ENCODE measurements at regions not wholly inside any gene's neighbourhood (a gene's known extent, or its start where the extent isn't known, plus 50 kb on each side); places are given as distances from the start of the nearest gene placed in this dataset.
"Not testable (repeated sequence)": the region's sequence is repeated elsewhere in the genome, so short reads cannot be mapped to it uniquely, and the experiment has no call there.

- Histone ChIP-seq H3F3A (ENCODE audit: insufficient read depth, low read depth) (no peaks in the 10 kb centered on the region), H3K4me2 (no peak overlapping the region), H4K20me1 (ENCODE audit: insufficient read depth) (no peaks in the 10 kb centered on the region), H2AFZ (no peak overlapping the region), H3K79me2 (ENCODE audit: low read depth) (no peaks in the 10 kb centered on the region), H3K9me2 (ENCODE audit: insufficient read depth) (no peaks in the 10 kb centered on the region), H3K27me3 (ENCODE audit: insufficient read depth, low read depth) (no peaks in the 10 kb centered on the region), H3K4me1 (replicated peaks; ENCODE audit: insufficient read depth) (no peaks in the 10 kb centered on the region), H3K36me3 (ENCODE audit: low read depth) (no peaks in the 10 kb centered on the region), H3K4me3 (no peak overlapping the region), H3K27ac (no peak overlapping the region), H3K9me3 (ENCODE audit: insufficient read depth, low read depth) (no peaks in the 10 kb centered on the region)
- ChIA-PET POLR2A (ENCODE audit: unreplicated experiment) (no interaction called here), CTCF (no interaction called here)
- BruUV-seq (replicated peaks), result no TSS peak
- intact Hi-C loops (cut with micrococcal nuclease; ENCODE audit: unreplicated experiment), result no loop called here
- DNase-seq, result no peak
- TF ChIP-seq CTCF (conservative IDR thresholded peaks at IDR 0.05), result no peak
- TF ChIP-seq EZH2 (IDR thresholded peaks at IDR 0.05; ENCODE audit: low read depth), result no peak
Observed at GRCh38 chrX:28158019-28158777, 176.9 kb upstream of the DCAF8L1 start.

GRCh38 chrX:28152263-28152662 lies 171.0 kb upstream of the DCAF8L1 start:
- POLR2A ChIA-PET (ENCODE audit: unreplicated experiment); H3K9me3 ChIP-seq (ENCODE audit: insufficient read depth, low read depth); H3K27me3 ChIP-seq (ENCODE audit: insufficient read depth, low read depth); intact Hi-C loops (cut with micrococcal nuclease; ENCODE audit: unreplicated experiment); H3K9me2 ChIP-seq (ENCODE audit: insufficient read depth); H3K36me3 ChIP-seq (ENCODE audit: low read depth); H4K20me1 ChIP-seq (ENCODE audit: insufficient read depth); H3K79me2 ChIP-seq (ENCODE audit: low read depth); H3K27ac ChIP-seq; BruUV-seq (replicated peaks); DNase-seq; H3K4me3 ChIP-seq; H3K4me1 ChIP-seq (replicated peaks; ENCODE audit: insufficient read depth); H2AFZ ChIP-seq; CTCF ChIA-PET; H3F3A ChIP-seq (ENCODE audit: insufficient read depth, low read depth): not testable (repeated sequence)
- H3K4me2 ChIP-seq, result peak overlapping the region; percentile 28; the same call in 1 of the 2 replicates

GRCh38 chrX:28135378-28136047 lies 154.3 kb upstream of the DCAF8L1 start:
- H3K9me3 ChIP-seq (ENCODE audit: insufficient read depth, low read depth), result no peaks in the 10 kb centered on the region
- no peaks in the 10 kb centered on the region for H3K27me3 ChIP-seq (ENCODE audit: insufficient read depth, low read depth)
- no peaks in the 10 kb centered on the region for H3K9me2 ChIP-seq (ENCODE audit: insufficient read depth)
- H3K27ac ChIP-seq, result no peak overlapping the region
- H3K4me2 ChIP-seq, result no peak overlapping the region
- no TSS peak for BruUV-seq (replicated peaks)
- POLR2A ChIA-PET (ENCODE audit: unreplicated experiment), result no interaction called here
- intact Hi-C loops (cut with micrococcal nuclease; ENCODE audit: unreplicated experiment), result no loop called here
- CTCF ChIA-PET, result no interaction called here
- H3K36me3 ChIP-seq (ENCODE audit: low read depth), result no peaks in the 10 kb centered on the region
- no peak overlapping the region for H3K4me3 ChIP-seq
- H3F3A ChIP-seq (ENCODE audit: insufficient read depth, low read depth), result no peaks in the 10 kb centered on the region
- no peak for DNase-seq
- H3K4me1 ChIP-seq (replicated peaks; ENCODE audit: insufficient read depth), result no peaks in the 10 kb centered on the region
- no peaks in the 10 kb centered on the region for H4K20me1 ChIP-seq (ENCODE audit: insufficient read depth)
- H2AFZ ChIP-seq, result no peak overlapping the region
- H3K79me2 ChIP-seq (ENCODE audit: low read depth), result no peaks in the 10 kb centered on the region
- no peak for TF ChIP-seq CTCF (conservative IDR thresholded peaks at IDR 0.05)
- TF ChIP-seq EZH2 (IDR thresholded peaks at IDR 0.05; ENCODE audit: low read depth), result no peak

Data from PC-9 (cell line).